ENCODE measurements at regions not wholly inside any gene's neighbourhood (a gene's known extent, or its start where the extent isn't known, plus 50 kb on each side); places are given as distances from the start of the nearest gene placed in this dataset.

DNA sequence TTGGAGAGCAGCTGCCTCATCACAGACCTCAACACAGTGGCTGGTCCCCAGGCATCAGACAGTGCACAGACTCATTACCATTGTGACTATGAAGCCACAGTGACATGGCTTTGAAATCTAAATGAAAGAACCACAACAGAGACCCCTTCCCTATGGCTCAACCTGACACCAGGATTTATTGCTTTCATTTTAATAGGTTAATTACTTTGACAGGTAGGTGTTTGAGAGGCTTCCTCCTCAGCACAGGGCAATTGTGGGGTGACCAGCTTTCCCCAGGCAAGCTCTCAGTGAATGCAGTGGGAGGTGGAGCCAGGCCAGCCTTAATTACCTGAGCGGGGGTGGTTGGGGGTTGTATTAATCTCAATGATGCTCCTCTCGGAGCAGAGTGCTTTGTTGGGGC is 102.3 kb downstream of the CHST1 start:
- TF ChIP-seq POLR2A (IDR thresholded peaks at IDR 0.05) (no peak), CTCF (IDR thresholded peaks at IDR 0.05 in 4 of 5, conservative IDR thresholded peaks at IDR 0.05 in 1 of 5) (no peak)
